Gastrocnemius medialis (tissue), 4 donors: ENCODE measurements at regions not wholly inside any gene's neighbourhood (a gene's known extent, or its start where the extent isn't known, plus 50 kb on each side); places are given as distances from the start of the nearest gene placed in this dataset.
A peak's percentile ranks its signal among the peaks of the same experiment; 100 is the strongest.

Experiments
- ATAC-seq, 2 donors: fragments of 150-250 bp; one replicate each; pipeline ENCODE4 v1.9.1; 2016
- DNase-seq, 2 donors: peaks; one replicate each; pipeline ENCODE4 v3.0.0-alpha.2; 2019
- H3K27ac ChIP-seq, 4 donors: fragments of 200-600 bp; sonication (generic); 1 replicate in 1 of 4; 2 replicates in 3 of 4; pipeline ENCODE4 v1.5.1; 2016 to 2018; ENCODE audit warnings: mild to moderate bottlenecking in 2 of 4, moderate library complexity in 1 of 4
- H3K27me3 ChIP-seq, 3 donors: fragments of 200-600 bp; sonication (generic) in 2 of 3; 1 replicate in 1 of 3; 2 replicates in 2 of 3; pipeline versions ENCODE4 v1.5.1 to v1.6.0; 2016 to 2019; ENCODE audit warnings: mild to moderate bottlenecking in 1 of 3, moderate library complexity in 1 of 3
- H3K36me3 ChIP-seq, 2 donors: fragments of 200-600 bp; sonication (generic) in 1 of 2; one replicate each; pipeline ENCODE4 v1.5.1; 2017 to 2018
- H3K4me1 ChIP-seq, 2 donors: fragments of 200-600 bp; sonication (generic) in 1 of 2; one replicate each; pipeline ENCODE4 v1.5.1; 2016 to 2017; ENCODE audit warnings: mild to moderate bottlenecking in 2 of 2
- H3K4me3 ChIP-seq, 4 donors: fragments of 200-600 bp; sonication (generic) in 3 of 4; 1 replicate in 1 of 4; 2 replicates in 3 of 4; pipeline ENCODE4 v1.5.1; 2016 to 2019; ENCODE audit warnings: mild to moderate bottlenecking in 2 of 4
- H3K9me3 ChIP-seq, 3 donors: fragments of 200-600 bp; sonication (generic) in 2 of 3; 1 replicate in 1 of 3; 2 replicates in 2 of 3; pipeline ENCODE4 v1.5.1; 2016 to 2019
- POLR2A ChIP-seq, 2 donors: fragments of 450-650 bp; IDR thresholded peaks; one replicate each; pipeline ENCODE4 v1.6.1; 2017; ENCODE audit warnings: antibody characterized with exemption in 2 of 2, mild to moderate bottlenecking in 2 of 2, moderate library complexity in 2 of 2
- in situ Hi-C, 4 donors: fragments of 200-750 bp; cut with MboI; loops; one replicate each; pipeline versions ENCODE4 v1.15.0 to v1.8.0; 2017; ENCODE audit warnings: low sequenced_read_pairs in 4 of 4
- intact Hi-C: fragments of 100-400 bp; cut with DNase I; formaldehyde crosslinking; loops from one replicate; pipeline ENCODE4 v1.15.1; 2023; ENCODE audit warnings: low total_unique reads
- TF ChIP-seq, protein P1 (sequence below), 5 experiments: fragments of 450-650 bp in 3 of 5; fragments of 200-600 bp in 2 of 5; sonication (generic) in 2 of 5; IDR thresholded peaks in 4 of 5; conservative IDR thresholded peaks in 1 of 5; 1 replicate in 4 of 5; 2 replicates in 1 of 5; pipeline ENCODE4 v1.5.1; 2016 to 2019; ENCODE audit warnings: antibody characterized with exemption in 5 of 5, mild to moderate bottlenecking in 3 of 5, moderate library complexity in 3 of 5

DNA sequence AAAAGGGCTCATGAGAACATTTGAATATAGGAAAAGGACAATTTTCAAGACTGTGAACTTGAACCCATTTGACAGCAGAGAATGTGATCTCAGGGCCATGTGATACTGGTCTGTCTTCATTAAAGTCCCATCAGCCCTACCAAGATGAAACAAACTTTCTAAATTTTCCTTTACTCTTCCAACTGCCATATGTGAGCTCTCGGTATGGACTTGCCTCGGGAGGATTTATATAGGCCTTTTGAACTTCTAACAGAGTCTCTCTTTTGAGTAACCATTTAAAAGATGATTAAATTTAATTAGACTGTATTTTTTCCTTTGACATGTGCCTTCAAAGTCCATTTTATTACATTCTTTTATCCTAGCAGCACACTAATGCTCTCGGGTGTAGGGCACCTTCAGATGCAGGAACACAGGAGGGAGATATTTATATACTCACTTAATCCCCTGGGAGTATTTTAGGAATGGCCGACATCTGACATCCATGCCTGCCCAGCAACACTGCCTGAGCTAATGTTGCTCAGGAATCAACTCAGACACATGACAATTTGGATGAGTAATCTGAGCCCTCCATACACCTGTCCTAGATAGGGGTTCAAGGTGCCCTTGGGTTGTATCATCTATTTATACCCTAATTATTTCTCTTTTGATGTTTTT lies 155.0 kb downstream of the SLC7A11 start:
- TF ChIP-seq, protein P1, sequence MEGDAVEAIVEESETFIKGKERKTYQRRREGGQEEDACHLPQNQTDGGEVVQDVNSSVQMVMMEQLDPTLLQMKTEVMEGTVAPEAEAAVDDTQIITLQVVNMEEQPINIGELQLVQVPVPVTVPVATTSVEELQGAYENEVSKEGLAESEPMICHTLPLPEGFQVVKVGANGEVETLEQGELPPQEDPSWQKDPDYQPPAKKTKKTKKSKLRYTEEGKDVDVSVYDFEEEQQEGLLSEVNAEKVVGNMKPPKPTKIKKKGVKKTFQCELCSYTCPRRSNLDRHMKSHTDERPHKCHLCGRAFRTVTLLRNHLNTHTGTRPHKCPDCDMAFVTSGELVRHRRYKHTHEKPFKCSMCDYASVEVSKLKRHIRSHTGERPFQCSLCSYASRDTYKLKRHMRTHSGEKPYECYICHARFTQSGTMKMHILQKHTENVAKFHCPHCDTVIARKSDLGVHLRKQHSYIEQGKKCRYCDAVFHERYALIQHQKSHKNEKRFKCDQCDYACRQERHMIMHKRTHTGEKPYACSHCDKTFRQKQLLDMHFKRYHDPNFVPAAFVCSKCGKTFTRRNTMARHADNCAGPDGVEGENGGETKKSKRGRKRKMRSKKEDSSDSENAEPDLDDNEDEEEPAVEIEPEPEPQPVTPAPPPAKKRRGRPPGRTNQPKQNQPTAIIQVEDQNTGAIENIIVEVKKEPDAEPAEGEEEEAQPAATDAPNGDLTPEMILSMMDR (IDR thresholded peaks at IDR 0.05 in 4 of 5, conservative IDR thresholded peaks at IDR 0.05 in 1 of 5) = no peak
- no peak for TF ChIP-seq POLR2A (IDR thresholded peaks at IDR 0.05)
- H3K36me3 ChIP-seq = no peaks in the 10 kb centered on the region
- H3K27me3 ChIP-seq = no peaks in the 10 kb centered on the region
- H3K9me3 ChIP-seq = no peaks in the 10 kb centered on the region
- peaks cover 17 to 18% of the 10 kb centered on the region in 2 donors for H3K4me1 ChIP-seq
- DNase-seq (peak in 1 of 2 donors; percentile 39), ATAC-seq (peak; percentile 67 to 86)
- peak overlapping the region; percentile 51 to 71 (median 60) for H3K27ac ChIP-seq
- intact Hi-C loops (loop anchor here (5.0 kb wide), 1 partner anchor 90 kb away; no protein-coding TSS in a partner anchor), in situ Hi-C loops (no loop called here)
- H3K4me3 ChIP-seq = no peak overlapping the region

DNA sequence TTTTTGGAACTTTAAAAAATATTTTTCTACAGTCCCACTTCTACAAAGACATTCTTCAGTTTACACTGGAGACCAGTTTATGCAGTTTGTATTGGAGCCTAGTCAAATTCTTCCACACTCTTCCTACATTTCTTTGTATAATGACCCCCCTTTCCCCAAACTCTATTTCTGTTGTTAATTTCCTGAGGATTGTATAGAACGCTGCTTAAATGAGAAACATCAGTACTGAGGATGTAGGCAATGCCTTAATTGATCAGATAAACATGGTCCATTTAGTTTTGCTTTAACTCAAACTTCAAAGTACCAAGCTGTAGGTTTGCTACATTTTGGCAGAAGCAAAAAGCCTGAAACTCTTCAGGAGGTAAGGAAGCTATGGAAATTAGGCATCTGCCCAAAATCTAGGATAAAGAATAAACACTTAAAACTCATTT lies 155.5 kb downstream of the SLC7A11 start:
- in situ Hi-C loops = no loop called here
- intact Hi-C loops = loop anchor here (5.0 kb wide), 1 partner anchor 91 kb away; no protein-coding TSS in a partner anchor
- no peak for DNase-seq
- Histone ChIP-seq H3K9me3 (no peaks in the 10 kb centered on the region), H3K27me3 (no peaks in the 10 kb centered on the region), H3K4me3 (no peak overlapping the region), H3K36me3 (no peaks in the 10 kb centered on the region), H3K4me1 (peaks cover 17 to 18% of the 10 kb centered on the region in 2 donors), H3K27ac (peak overlapping the region; percentile 51 to 71 (median 60))
- TF ChIP-seq, protein P1 (IDR thresholded peaks at IDR 0.05 in 4 of 5, conservative IDR thresholded peaks at IDR 0.05 in 1 of 5) = no peak
- no peak for TF ChIP-seq POLR2A (IDR thresholded peaks at IDR 0.05)
- ATAC-seq = no peak

DNA sequence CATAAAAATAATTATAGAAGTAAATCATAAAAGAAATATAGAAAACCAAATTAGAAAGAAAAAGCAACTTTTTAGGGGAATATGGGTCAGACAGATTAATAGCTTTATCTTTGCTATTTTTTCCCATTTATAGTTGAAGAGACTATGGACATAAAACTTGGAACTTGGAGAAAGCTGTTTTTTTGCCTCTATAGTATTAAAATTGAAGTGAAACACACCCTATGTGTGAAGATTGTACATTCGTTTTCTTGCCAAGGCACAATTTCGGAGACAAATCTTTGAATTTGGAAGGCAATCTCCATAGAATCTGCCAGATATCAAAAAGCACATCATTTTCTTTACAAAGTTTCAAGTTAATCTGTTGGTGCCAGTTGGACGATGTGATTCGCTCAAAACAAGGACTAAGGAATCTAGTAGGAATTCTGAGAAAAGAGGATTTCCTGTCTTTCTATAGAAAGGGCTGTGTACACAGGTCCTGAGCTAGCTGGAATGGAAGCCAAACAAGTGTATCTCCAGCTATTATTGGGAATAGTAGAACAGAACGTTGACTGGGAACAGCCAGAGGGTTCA lies 156.3 kb downstream of the SLC7A11 start:
- ATAC-seq = no peak
- Histone ChIP-seq H3K36me3 (no peaks in the 10 kb centered on the region), H3K9me3 (no peaks in the 10 kb centered on the region), H3K4me3 (no peak overlapping the region), H3K27ac (peak overlapping the region in 1 of 4 donors; percentile 71), H3K4me1 (peaks cover 17 to 18% of the 10 kb centered on the region in 2 donors), H3K27me3 (no peaks in the 10 kb centered on the region)
- intact Hi-C loops = loop anchor here (5.0 kb wide), 1 partner anchor 91 kb away; no protein-coding TSS in a partner anchor
- in situ Hi-C loops = no loop called here
- no peak for DNase-seq
- TF ChIP-seq POLR2A (IDR thresholded peaks at IDR 0.05) = no peak
- TF ChIP-seq, protein P1 (IDR thresholded peaks at IDR 0.05 in 4 of 5, conservative IDR thresholded peaks at IDR 0.05 in 1 of 5) = no peak

DNA sequence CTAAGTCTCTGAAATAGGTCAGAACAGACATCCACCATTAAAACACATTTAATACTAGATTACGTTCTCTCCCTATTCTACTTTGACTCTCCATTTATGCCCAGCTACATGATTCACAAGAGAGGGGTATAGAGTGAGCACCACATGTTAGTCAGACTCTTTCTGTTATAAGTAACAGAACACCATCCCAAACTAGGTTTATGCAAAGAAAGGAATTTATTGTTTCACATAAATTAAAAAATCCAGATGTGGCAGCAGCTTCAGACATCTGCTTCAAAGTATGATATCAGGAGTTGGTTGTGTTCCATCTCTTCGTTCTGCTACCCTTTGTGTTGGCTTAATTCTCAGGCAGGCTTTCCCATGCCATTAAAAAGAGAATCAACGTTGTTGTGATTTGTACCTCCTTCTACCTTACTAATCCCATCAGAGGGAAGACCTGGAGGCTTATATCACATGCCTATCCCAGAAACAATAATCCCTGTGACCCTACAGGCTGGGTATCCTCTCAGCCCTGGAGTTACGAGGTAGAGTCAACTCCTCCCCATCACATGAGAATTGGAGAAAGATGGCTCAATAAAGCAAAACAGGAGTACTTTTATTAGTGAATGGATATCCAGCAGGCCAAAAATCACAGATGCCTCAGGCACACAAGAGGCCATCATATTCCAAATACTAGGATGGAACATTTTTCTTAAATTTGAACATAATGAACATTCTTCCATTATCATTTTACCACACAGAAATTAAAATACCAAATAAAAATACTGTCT lies 163.2 kb downstream of the SLC7A11 start:
- no peak overlapping the region for H3K27ac ChIP-seq
- ATAC-seq = no peak
- H3K4me3 ChIP-seq = no peak overlapping the region

More for the DNA sequence above, 163.2 kb downstream of the SLC7A11 start:
- in situ Hi-C loops (no loop called here), intact Hi-C loops (no loop called here)
- Histone ChIP-seq H3K36me3 (no peaks in the 10 kb centered on the region), H3K4me1 (no peaks in the 10 kb centered on the region), H3K9me3 (no peaks in the 10 kb centered on the region), H3K27me3 (no peaks in the 10 kb centered on the region)
- TF ChIP-seq, protein P1 (IDR thresholded peaks at IDR 0.05 in 4 of 5, conservative IDR thresholded peaks at IDR 0.05 in 1 of 5) = no peak
- no peak for TF ChIP-seq POLR2A (IDR thresholded peaks at IDR 0.05)
- no peak for DNase-seq
